Naive thymus-derived CD4-positive, alpha-beta T cell (primary cell): ENCODE measurements at regions not wholly inside any gene's neighbourhood (a gene's known extent, or its start where the extent isn't known, plus 50 kb on each side); places are given as distances from the start of the nearest gene placed in this dataset.

Experiments
- ATAC-seq: fragments of 150-1000 bp; cut with Tn5 transposase; 2 replicates; pipeline ENCODE4 v1.10.0; 2021; ENCODE audit warnings: mild to moderate bottlenecking, moderate library complexity
- CTCF ChIA-PET: fragments of 350-600 bp; sonication (Branson Sonifier 250); formaldehyde crosslinking; loops from one replicate; lab custom pipeline; 2021; ENCODE audit warnings: antibody characterized with exemption; lab: Charles Lee
- POLR2A ChIA-PET: fragments of 350-600 bp; sonication (Branson Sonifier 250); formaldehyde crosslinking; loops from one replicate; lab custom pipeline; 2021; ENCODE audit warnings: antibody characterized with exemption, inconsistent platforms; lab: Charles Lee
- DNase-seq, 9 donors: peaks; one replicate each; pipeline versions ENCODE4 v3.0.0 to v3.0.0-alpha.2; 2020 to 2022; ENCODE audit warnings: mixed read lengths in 1 of 9
- H3K27ac ChIP-seq: one replicate; pipeline ENCODE4 v1.7.0; 2013; ENCODE audit warnings: mild to moderate bottlenecking, low read depth, low read length, moderate library complexity
- H3K27me3 ChIP-seq, 2 donors: one replicate each; pipeline ENCODE4 v1.7.0; 2013; ENCODE audit warnings: low read length in 2 of 2, mild to moderate bottlenecking in 2 of 2, moderate library complexity in 2 of 2; ENCODE audit not compliant: control insufficient read depth in 2 of 2, insufficient read depth in 2 of 2
- H3K36me3 ChIP-seq, 3 experiments: 1 replicate in 2 of 3; 2 replicates in 1 of 3; pipeline ENCODE4 v1.7.0; 2013; ENCODE audit warnings: low read length in 3 of 3, mild to moderate bottlenecking in 3 of 3, moderate library complexity in 1 of 3; ENCODE audit not compliant: insufficient read depth in 3 of 3, control insufficient read depth in 2 of 3
- H3K4me1 ChIP-seq, 2 donors: one replicate each; pipeline ENCODE4 v1.7.0; 2013; ENCODE audit warnings: low read length in 2 of 2, mild to moderate bottlenecking in 2 of 2, moderate library complexity in 1 of 2; ENCODE audit not compliant: control insufficient read depth in 2 of 2, insufficient read depth in 2 of 2
- H3K4me3 ChIP-seq: 2 replicates; pipeline ENCODE4 v1.7.0; 2013; ENCODE audit warnings: mild to moderate bottlenecking, low read length
- H3K9me3 ChIP-seq, 3 experiments: 1 replicate in 2 of 3; 2 replicates in 1 of 3; pipeline ENCODE4 v1.7.0; 2013; ENCODE audit warnings: low read length in 3 of 3; ENCODE audit not compliant: control insufficient read depth in 2 of 3
- H3K27ac Mint-ChIP-seq, 9 donors: one replicate each; pipeline ENCODE4 v1.8.0; 2020 to 2022; ENCODE audit warnings: mixed read lengths in 9 of 9, mild to moderate bottlenecking in 8 of 9, moderate library complexity in 5 of 9, inconsistent platforms in 2 of 9
- H3K27me3 Mint-ChIP-seq, 5 donors: one replicate each; pipeline ENCODE4 v1.8.0; 2021 to 2022; ENCODE audit warnings: mixed read lengths in 5 of 5, mild to moderate bottlenecking in 1 of 5
- H3K36me3 Mint-ChIP-seq, 5 donors: one replicate each; pipeline ENCODE4 v1.8.0; 2020 to 2022; ENCODE audit warnings: mixed read lengths in 5 of 5, mild to moderate bottlenecking in 3 of 5, inconsistent platforms in 1 of 5
- H3K4me1 Mint-ChIP-seq, 7 donors: one replicate each; pipeline ENCODE4 v1.8.0; 2020 to 2022; ENCODE audit warnings: mixed read lengths in 7 of 7, mild to moderate bottlenecking in 3 of 7, inconsistent platforms in 1 of 7
- H3K4me3 Mint-ChIP-seq, 10 donors: one replicate each; pipeline ENCODE4 v1.8.0; 2020 to 2022; ENCODE audit warnings: mild to moderate bottlenecking in 10 of 10, mixed read lengths in 10 of 10, moderate library complexity in 6 of 10, inconsistent platforms in 2 of 10
- H3K9me3 Mint-ChIP-seq, 11 donors: one replicate each; pipeline ENCODE4 v1.8.0; 2020 to 2022; ENCODE audit warnings: mixed read lengths in 11 of 11, mild to moderate bottlenecking in 4 of 11, inconsistent platforms in 1 of 11, moderate library complexity in 1 of 11
- intact Hi-C, 2 donors: fragments of 100-400 bp; cut with micrococcal nuclease; formaldehyde crosslinking; loops; one replicate each; pipeline ENCODE4 v1.15.1; 2023

DNA sequence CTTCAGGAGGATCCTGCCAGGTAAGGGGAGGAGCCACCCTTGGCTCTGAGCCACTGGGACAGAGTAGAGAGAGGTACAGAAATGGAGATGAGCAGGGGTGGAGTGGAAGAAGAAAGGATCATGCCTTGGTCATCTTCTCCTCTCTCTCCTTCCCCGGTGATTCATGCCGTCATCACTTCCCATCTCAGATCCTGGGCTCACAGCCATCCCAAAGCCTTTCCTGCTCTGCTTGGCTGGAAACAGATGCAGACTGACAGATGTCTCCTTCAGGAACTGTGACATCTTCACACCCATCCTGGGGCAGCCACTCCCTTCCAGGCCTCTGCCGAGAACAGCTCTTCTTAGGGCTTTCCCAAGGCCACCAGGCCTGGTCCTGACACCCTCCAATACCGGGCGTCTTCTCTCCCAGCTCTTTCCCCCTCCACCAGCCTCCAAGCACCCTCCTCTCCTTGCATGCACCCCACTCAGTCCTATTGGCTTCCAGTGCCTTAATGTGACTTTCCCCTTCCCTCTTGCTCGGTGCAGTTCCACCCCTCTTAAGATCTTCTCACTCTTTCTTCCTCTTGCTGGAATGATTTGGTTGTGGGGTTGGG lies 58.3 kb upstream of the TNP1 start:
- Histone ChIP-seq H3K4me1 (no peaks in the 10 kb centered on the region), H3K4me3 (no peak overlapping the region), H3K27ac (no peak overlapping the region), H3K27me3 (no peaks in the 10 kb centered on the region), H3K9me3 (no peaks in the 10 kb centered on the region), H3K36me3 (no peaks in the 10 kb centered on the region)
- DNase-seq, result no peak
- CTCF ChIA-PET, result no interaction called here
- Mint-ChIP-seq H3K36me3 (no peaks in the 10 kb centered on the region), H3K9me3 (peaks cover 0 to 3% (median 0%) of the 10 kb centered on the region in 11 donors), H3K4me1 (no peaks in the 10 kb centered on the region), H3K27ac (no peak overlapping the region), H3K4me3 (no peak overlapping the region), H3K27me3 (peaks cover 0 to 5% (median 0%) of the 10 kb centered on the region in 5 donors)
- POLR2A ChIA-PET, result no interaction called here
- intact Hi-C loops, result no loop called here
- no peak for ATAC-seq

- H3K4me3 Mint-ChIP-seq, result no peak overlapping the region
Observed at GRCh38 chr2:216916956-216917650, 57.2 kb upstream of the TNP1 start.

GRCh38 chr2:216915557-216916150 lies 55.8 kb upstream of the TNP1 start:
- intact Hi-C loops, result no loop called here
- Histone ChIP-seq H3K27ac (no peak overlapping the region), H3K36me3 (no peaks in the 10 kb centered on the region), H3K4me1 (no peaks in the 10 kb centered on the region), H3K27me3 (no peaks in the 10 kb centered on the region), H3K9me3 (no peaks in the 10 kb centered on the region), H3K4me3 (no peak overlapping the region)
- H3K4me3 Mint-ChIP-seq, result no peak overlapping the region
- H3K9me3 Mint-ChIP-seq, result peaks cover 0 to 3% (median 0%) of the 10 kb centered on the region in 11 donors
- POLR2A ChIA-PET, result no interaction called here
- no peak overlapping the region for H3K27ac Mint-ChIP-seq
- H3K27me3 Mint-ChIP-seq, result peaks cover 0 to 5% (median 0%) of the 10 kb centered on the region in 5 donors
- no peak for ATAC-seq
- CTCF ChIA-PET, result no interaction called here
- H3K4me1 Mint-ChIP-seq, result no peaks in the 10 kb centered on the region
- H3K36me3 Mint-ChIP-seq, result no peaks in the 10 kb centered on the region
- DNase-seq, result no peak

More at GRCh38 chr2:216916956-216917650, 57.2 kb upstream of the TNP1 start:
- no peak overlapping the region for H3K27ac ChIP-seq
- Mint-ChIP-seq H3K36me3 (no peaks in the 10 kb centered on the region), H3K4me1 (no peaks in the 10 kb centered on the region), H3K27me3 (peaks cover 0 to 5% (median 0%) of the 10 kb centered on the region in 5 donors), H3K27ac (no peak overlapping the region), H3K9me3 (peaks cover 0 to 3% (median 0%) of the 10 kb centered on the region in 11 donors)
- intact Hi-C loops, result no loop called here
- ChIA-PET POLR2A (no interaction called here), CTCF (no interaction called here)
- ATAC-seq, result no peak
- no peaks in the 10 kb centered on the region for H3K9me3 ChIP-seq
- H3K4me3 ChIP-seq, result no peak overlapping the region
- no peaks in the 10 kb centered on the region for H3K27me3 ChIP-seq
- no peaks in the 10 kb centered on the region for H3K36me3 ChIP-seq
- DNase-seq, result no peak
- H3K4me1 ChIP-seq, result no peaks in the 10 kb centered on the region

DNA sequence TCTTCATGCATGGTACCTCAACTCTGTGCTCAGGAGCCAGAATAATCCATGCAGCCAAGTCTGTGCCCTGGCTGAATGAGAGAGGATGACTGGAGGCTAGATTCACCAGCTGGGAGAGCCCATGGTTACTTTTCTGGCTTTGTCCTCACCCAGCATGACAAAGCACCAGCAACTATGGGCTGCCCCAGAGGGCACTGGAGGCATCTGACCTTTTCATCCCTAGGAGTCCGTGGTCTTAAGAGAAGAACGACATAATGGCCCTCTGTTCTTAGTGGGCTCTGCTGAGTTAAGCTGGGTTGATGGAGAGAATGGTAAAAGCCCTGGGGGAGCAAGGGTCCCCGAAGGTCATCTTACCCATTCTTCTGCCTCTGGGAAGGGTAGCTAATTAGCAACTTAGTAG lies 54.6 kb upstream of the TNP1 start:
- no peaks in the 10 kb centered on the region for H3K36me3 Mint-ChIP-seq
- no peak for ATAC-seq
- CTCF ChIA-PET, result no interaction called here
- H3K9me3 Mint-ChIP-seq, result peaks cover 0 to 3% (median 0%) of the 10 kb centered on the region in 11 donors
- Histone ChIP-seq H3K36me3 (no peaks in the 10 kb centered on the region), H3K27ac (no peak overlapping the region), H3K27me3 (no peaks in the 10 kb centered on the region), H3K4me3 (no peak overlapping the region), H3K4me1 (no peaks in the 10 kb centered on the region), H3K9me3 (no peaks in the 10 kb centered on the region)
- H3K27ac Mint-ChIP-seq, result no peak overlapping the region
- no peak for DNase-seq
- H3K4me1 Mint-ChIP-seq, result no peaks in the 10 kb centered on the region
- POLR2A ChIA-PET, result no interaction called here
- intact Hi-C loops, result no loop called here
- peaks cover 0 to 7% (median 0%) of the 10 kb centered on the region in 5 donors for H3K27me3 Mint-ChIP-seq
- H3K4me3 Mint-ChIP-seq, result no peak overlapping the region

- ATAC-seq (no peak), DNase-seq (no peak)
- Mint-ChIP-seq H3K27me3 (peaks cover 0 to 4% (median 0%) of the 10 kb centered on the region in 5 donors), H3K36me3 (no peaks in the 10 kb centered on the region), H3K27ac (no peak overlapping the region), H3K4me1 (no peaks in the 10 kb centered on the region), H3K9me3 (peaks cover 0 to 3% (median 0%) of the 10 kb centered on the region in 11 donors), H3K4me3 (no peak overlapping the region)
- ChIA-PET POLR2A (no interaction called here), CTCF (no interaction called here)
- no peaks in the 10 kb centered on the region for H3K27me3 ChIP-seq
- H3K27ac ChIP-seq, result no peak overlapping the region
- no peaks in the 10 kb centered on the region for H3K9me3 ChIP-seq
- no peaks in the 10 kb centered on the region for H3K36me3 ChIP-seq
- intact Hi-C loops, result no loop called here
- H3K4me1 ChIP-seq, result no peaks in the 10 kb centered on the region
- H3K4me3 ChIP-seq, result no peak overlapping the region
Observed at GRCh38 chr2:216911886-216912285, 52.0 kb upstream of the TNP1 start.

GRCh38 chr2:216911008-216911407 lies 51.1 kb upstream of the TNP1 start:
- Mint-ChIP-seq H3K27me3 (peaks cover 0 to 7% (median 0%) of the 10 kb centered on the region in 5 donors), H3K36me3 (no peaks in the 10 kb centered on the region), H3K9me3 (peaks cover 0 to 5% (median 0%) of the 10 kb centered on the region in 11 donors), H3K27ac (no peak overlapping the region), H3K4me1 (no peaks in the 10 kb centered on the region), H3K4me3 (no peak overlapping the region)
- intact Hi-C loops, result no loop called here
- CTCF ChIA-PET, result no interaction called here
- Histone ChIP-seq H3K27me3 (no peaks in the 10 kb centered on the region), H3K9me3 (no peaks in the 10 kb centered on the region), H3K4me1 (no peaks in the 10 kb centered on the region), H3K4me3 (no peak overlapping the region), H3K36me3 (no peaks in the 10 kb centered on the region), H3K27ac (no peak overlapping the region)
- DNase-seq (no peak), ATAC-seq (no peak)
- POLR2A ChIA-PET, result no interaction called here
